ENCODE measurements at regions not wholly inside any gene's neighbourhood (a gene's known extent, or its start where the extent isn't known, plus 50 kb on each side); places are given as distances from the start of the nearest gene placed in this dataset.

DNA sequence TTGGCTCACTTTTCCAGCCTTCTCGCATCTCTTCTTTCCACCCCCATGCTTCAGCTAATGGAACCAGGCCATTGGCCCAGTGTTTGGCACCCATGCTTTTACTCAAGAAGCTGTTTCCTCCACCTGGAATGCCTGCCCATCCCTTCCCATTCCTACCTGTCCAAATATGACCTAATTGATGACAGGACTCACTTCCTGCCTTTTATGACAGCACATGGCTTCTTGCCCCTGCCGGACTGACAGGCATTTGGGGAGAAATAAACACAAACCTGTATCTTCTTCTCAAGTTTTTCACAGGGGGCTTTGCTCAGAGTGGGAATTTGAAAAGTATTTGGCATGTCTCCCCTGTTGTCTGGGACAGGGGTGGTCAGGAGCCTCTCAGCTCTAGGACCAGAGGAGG is 120.1 kb downstream of the ABHD5 start:
- no peak for TF ChIP-seq CTCF (optimal IDR thresholded peaks at IDR 0.05 in 1 of 3, IDR thresholded peaks at IDR 0.05 in 1 of 3, conservative IDR thresholded peaks at IDR 0.05 in 1 of 3; ENCODE audit: extremely low read depth in 1 of 3, insufficient read depth in 2 of 3, low read length in 3 of 3)
- TF ChIP-seq EZH2 (IDR thresholded peaks at IDR 0.05; ENCODE audit: low read length), result no peak

All from keratinocyte (primary cell).